Stimulated activated naive CD8-positive, alpha-beta T cell treated with anti-CD3 and anti-CD28 coated beads, Interleukin-15, Interleukin-2, amounts not matched to agents 100 U/mL and 50 U/mL, for 24 hours (primary cell): ENCODE measurements at regions not wholly inside any gene's neighbourhood (a gene's known extent, or its start where the extent isn't known, plus 50 kb on each side); places are given as distances from the start of the nearest gene placed in this dataset.

Experiments used
- ATAC-seq: fragments of 150-1000 bp; cut with Tn5 transposase; one replicate; pipeline ENCODE4 v1.10.0; 2021
- DNase-seq: peaks from one replicate; pipeline ENCODE4 v3.0.0; 2021

DNA sequence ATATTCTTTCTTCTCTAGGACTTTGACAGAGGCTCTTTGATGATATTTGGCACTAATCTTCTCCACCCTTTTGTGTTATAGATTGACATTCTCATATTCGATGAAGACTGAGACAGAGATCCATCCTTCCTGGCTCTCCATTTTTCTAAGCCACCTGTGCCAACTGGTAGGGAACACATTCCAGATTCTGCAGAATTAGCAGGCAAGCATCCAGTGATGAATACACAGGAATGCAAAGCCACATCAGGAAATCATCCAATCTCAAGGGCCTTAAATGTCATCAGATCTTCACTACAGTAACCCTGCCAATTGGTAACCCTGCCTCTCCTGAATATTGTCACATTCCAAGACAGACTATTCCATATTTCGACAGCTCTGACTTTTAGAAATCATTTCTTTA lies 718.4 kb upstream of the API5 start:
- no peak for ATAC-seq
- DNase-seq: no peak

DNA sequence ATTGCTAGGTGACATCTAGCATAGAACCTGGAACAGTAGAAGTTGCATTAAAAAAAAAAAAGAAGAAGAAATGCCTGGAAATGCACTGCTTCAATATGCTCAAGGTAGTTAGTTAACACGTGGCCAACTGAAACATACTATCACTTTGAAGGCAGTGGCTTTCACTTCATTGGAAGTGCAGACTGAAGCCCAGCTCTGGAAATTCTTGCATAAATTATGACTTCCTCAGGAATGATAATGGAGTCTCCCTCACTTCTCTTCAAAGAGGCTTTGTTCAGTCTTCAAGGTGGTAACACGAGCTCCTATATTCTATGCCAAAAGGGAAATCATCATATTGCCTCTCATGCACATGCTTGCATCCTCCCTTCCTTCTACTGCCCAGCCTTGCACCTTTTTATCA lies 715.9 kb upstream of the API5 start:
- ATAC-seq: no peak
- DNase-seq: no peak

DNA sequence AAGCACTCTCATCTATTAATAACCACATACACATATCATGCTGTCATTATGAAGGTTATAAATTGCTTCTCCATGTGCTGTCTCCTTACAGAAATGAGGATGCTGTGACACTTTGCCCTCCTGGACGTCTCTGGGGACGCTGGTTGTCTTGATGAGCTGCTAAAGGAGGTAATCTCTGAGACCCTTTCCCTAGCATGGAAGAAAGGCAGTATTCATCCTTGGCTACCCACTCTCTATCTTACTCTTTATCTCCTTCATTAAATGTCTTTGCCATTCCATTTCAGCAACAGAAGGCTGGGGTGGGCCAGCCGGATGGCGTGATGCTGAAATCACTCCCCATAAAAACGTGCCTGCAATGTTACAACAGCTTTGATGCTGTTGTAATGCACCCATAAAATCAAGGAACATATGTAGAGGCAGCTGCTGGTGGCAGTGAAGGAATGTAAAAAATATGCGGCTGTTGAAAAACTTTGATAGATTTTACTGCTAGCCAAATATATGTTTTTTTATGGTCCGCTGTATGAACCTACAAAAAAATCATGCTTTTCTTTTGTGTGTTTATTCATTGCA lies 715.1 kb upstream of the API5 start:
- DNase-seq (no peak), ATAC-seq (no peak)

DNA sequence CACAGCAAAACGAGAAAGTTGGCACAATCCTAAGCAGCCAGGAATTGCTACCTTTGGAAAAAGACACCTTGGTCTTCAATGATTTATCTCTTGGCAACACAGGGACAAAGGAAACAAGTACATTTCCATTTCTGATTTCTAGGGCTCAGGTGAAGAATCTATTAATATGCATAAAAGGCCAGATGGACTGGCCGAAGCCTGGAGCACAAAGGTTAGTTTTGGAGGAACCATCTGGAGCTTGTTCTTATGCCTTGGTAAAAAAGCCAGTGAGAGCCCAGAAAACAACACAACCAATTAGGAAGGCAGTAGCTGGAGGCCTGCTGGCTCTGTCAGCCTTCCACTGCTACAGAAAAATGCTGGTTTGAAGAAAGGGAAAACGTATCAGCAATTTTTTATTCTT lies 713.5 kb upstream of the API5 start:
- no peak for ATAC-seq
- DNase-seq: no peak

DNA sequence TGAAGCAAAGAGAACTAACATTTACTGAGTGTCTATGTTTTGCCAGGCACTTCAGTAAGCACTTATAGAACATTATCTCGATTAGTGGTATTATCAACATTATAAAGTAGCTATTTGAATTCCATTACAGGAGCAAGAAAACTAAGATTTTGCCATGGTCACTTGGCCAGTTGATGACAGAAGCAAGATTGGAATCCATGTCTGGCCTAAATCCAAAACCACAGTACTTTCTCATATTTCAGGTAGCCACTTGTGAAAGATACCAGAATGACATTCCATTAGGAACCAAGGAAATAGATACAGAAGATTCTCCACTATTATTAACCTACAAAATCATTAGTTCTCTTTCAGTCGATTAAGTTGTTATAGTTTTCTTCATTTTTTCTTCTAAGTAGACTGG lies 691.0 kb upstream of the API5 start:
- ATAC-seq: no peak
- no peak for DNase-seq

DNA sequence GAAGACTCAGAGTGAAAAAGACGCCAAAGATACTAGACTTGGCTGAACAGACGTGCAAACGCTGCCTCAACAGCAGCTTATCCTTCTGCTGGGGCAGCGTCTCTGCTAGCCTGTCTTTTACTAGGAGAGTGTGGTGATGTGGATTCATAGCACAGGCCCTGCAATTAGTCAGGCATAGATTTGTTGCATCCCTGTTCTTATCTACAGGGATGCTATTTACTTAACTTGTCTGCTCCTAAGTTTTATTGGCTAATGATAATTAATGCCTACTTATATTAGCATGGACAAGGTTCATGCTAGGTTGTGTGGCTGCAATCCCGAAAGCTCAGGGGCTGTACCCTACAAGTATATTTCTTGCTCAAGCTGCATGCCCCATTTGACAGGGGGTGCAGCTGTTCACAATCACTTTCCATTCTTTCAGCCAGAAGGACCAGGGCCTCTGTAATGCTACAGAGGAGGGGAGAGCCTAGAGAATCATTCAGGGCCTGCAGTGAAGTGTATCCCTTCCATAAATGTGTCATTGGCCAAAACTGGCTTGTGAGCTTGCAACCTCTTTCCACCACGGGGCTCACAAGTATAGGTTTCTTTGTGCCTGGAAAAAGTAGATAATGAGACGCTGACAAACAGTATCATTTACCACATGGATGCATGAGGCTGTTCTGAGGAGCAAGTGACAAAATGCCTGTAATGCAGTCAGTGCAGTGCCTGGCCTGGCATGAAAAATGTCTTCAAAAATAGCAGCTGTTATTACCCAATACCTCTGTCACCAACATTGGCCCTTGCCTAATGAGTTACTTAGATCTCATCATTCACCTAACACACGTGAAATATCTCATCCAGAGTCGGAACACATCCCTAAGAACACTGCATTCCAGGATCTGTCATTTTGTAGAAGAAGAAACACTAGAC lies 685.8 kb upstream of the API5 start:
- ATAC-seq (no peak), DNase-seq (no peak)

DNA sequence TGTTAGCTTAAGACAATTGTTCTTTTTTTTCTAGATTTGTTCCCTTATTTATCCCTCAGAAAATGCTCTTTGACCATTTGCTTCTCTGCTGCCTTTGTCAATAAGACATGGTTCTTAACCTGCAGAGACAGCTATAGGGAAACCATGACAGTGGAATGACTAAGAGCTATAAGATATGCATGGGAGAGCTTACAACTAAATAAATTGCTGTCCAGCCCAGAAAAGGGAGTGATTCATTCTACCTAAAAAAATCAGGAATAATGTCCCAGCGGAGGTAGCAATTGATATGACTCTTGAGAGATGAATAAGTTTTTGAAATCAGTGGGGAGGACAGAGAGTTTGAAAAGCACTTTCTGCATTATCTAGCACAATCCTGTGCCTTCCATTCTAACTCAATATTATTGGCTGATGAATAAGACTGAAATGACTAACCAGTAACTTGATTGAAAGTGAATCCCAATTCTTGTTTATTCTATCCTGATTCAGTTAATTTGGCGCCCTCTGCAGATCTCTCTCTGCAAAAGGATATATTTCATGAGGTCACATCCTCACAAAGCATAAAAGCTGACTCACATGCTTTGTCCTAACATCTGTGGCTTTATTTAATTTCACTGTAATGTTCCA lies 680.5 kb upstream of the API5 start:
- DNase-seq (no peak), ATAC-seq (no peak)

DNA sequence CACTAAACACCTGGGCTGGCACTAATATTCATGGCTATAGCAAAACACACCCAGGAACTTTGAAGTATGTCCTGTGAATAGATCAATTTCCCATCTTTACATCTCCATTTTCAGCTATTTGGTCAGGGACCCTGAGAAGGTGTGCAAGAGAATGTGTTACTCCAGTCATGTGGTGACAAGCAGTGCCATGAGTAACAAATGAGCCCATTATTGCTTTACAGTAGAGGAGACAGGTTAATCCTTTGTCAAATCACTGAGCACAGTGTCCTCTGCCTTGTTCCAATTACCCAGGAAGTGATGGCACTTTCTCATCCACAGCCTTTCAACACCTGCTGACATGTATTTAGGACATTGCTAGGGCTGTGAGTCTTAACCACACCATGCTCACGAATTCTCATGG lies 664.8 kb upstream of the API5 start:
- no peak for ATAC-seq
- DNase-seq: no peak

DNA sequence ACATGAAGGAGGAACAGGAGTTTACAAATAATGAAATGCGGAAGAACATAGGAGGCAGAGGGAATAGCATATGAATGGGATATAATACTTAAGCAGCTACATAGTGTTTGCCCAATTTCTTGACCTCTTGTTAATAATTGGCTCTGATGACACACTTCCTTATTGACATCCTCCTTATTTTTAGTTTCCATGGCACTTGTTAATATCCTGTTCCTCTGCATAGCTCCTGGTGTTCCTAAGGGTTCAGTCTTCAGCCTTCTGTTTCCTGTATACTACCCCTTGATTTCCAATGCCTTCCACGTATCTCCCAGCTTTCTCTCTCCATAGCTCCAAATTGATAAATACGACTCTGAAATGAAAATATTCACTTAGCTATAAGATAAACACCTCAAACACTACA lies 663.8 kb upstream of the API5 start:
- DNase-seq: no peak
- no peak for ATAC-seq

DNA sequence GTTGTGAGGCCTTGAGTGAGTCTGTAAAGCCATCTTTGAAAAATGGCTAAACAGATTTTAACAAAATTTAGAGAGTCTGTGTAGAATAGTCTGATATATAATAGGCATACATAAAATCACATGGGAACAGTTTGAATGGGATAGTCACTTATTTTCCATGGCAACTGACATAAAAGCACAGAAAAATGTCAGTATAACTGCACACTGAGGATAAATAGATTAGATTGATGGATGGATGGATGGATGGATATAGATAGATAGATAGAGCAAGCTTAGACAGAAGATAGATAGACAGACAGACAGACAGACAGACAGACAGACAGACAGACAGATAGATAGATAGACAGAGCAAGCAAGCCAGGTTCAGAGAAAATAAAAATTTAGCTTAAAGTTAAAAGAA lies 660.2 kb upstream of the API5 start:
- ATAC-seq: no peak
- DNase-seq: no peak

DNA sequence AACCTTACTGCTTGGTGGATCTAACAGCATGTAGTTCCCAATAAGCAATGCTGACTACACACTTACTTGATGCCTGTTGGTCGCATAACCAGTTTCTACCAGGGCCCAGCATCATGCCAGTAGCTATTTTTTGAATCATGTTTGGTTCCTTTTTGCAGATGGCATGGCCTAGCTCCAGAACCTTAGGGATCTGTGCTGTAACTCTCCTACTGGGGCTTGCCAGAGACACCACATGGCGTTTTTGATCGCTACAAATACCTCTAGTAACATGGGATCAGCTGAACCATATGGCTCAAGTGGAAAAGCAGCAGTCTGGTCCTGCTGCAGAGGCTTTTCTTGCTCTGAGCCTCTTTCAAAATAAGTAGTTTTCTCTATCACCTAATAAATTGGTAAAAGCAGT lies 654.6 kb upstream of the API5 start:
- ATAC-seq (no peak), DNase-seq (no peak)

DNA sequence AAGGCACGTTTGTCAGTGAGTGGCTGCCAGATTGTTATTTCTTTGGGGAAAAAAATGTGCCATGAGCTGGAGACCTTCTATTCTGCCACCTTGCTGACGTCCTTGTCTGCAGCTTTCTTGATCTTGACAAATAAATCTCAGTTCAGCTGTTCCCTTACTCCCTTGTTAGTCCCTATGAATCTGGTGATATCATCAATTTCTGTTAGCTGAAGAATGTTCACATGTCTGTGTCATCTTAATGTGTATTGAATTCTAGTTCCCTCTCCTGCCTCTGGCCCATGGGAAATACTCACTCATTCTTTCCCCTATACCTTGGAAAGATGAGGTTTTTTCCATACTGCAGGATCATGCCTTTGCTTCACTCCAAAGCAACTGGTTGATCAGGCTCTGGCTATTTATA lies 649.9 kb upstream of the API5 start:
- DNase-seq (no peak), ATAC-seq (no peak)

DNA sequence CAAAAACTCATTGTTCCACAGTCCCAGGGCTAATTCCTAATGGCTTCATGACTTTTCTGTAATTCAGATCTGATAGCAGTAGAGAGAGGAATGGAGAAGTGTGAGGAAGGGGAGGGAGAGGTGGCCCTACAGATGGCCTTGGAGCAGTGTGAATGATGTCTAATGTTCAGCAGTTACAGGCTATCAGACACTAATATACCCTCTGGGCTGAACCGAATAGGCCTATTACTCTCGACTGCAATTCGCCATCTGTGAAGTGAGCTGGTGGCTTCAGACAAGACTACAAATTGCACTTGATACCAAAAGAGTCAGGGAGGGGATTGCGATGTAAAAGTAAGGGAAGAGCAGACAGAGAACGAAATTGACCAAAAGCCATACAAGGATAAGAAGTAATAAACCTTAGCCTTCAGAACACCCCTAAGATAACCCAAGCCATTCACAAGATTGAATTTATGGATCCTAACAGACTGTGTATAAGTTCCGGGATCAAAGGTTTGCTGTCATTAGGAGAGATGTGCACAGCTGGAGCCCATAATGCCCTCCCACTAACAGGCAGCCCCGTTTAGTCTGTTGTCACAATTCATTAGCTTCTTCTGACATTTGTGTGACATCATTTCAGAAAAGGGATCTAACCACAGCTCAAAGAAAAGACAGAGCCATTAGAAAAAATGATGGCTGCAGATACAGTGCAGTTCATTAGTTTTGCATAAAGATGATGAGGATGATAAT lies 642.4 kb upstream of the API5 start:
- ATAC-seq (no peak), DNase-seq (no peak)

DNA sequence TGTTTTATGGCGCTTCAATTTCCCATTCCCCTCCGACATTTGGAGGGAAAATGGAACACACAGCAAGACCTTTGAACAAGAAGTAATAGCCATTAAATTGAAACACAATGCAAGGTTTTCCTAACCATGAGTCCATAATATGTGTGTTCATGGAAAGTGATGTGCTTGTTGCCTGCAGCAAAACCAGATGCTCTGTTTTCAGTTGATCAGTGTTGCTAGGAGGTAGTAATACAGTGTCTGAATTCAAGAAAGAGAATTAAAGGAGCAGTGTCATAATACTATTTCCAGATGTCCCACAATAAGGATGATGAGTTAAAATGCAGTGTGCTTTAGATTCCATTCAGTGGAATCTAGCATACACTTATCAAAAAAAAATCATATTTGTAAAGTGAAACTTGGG lies 637.4 kb upstream of the API5 start:
- ATAC-seq (no peak), DNase-seq (no peak)

DNA sequence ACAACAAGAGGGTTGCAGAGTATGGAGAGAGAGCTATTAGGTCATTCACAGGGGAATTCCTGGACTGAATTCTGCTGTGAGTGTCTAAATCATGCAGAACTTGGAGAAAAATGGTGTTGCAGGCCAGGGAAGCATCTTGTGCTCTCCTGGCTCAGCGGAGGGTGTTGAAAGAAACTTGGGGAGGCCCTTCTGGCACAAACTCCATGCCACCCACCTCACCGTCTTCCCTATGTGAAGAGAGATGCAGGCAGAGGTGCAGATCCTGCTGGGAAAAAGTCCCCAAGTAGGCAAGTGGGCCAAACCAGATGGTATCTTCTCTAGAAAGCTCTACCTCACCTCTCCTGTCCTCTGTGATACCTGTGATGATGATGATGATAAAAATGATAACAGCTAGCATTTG lies 604.3 kb upstream of the API5 start:
- DNase-seq (no peak), ATAC-seq (no peak)

DNA sequence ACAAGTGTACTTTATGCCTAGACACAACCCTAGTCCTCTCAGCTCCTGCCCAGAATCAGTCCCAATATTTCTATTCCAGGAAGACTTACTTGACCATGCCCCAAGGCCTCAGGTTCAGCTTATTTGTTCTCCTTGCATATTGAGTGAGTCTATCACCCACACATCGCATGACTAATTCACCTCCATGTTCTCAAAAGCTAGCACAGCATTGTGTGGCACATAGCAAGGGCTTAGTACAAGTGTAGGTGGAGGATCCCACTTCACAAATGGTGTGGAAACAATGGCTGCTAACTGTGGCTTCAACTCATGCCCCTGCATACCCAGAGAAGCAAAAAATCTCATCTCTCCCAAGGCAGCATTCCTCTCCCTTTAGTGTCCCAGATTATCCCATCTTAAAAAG lies 602.6 kb upstream of the API5 start:
- DNase-seq: no peak
- ATAC-seq: no peak

DNA sequence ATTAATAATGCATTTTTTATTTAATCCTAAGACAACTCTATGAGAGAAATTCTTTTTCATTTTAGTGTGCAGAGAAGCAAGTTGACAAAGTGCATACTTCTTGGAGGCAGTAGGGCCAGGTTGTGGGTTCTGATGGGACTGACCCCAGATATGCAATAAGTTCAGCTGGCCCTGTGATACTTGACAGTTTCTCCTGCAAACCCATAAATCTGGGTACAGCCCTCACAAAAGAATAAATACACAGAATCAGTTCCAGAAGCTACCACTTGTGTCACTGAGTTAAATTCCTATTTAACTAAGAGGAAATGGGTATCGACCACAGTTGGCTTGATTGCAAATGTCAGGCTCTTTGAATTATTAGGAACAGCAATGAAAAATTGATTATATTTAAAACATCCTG lies 598.5 kb upstream of the API5 start:
- ATAC-seq: no peak
- DNase-seq: no peak

DNA sequence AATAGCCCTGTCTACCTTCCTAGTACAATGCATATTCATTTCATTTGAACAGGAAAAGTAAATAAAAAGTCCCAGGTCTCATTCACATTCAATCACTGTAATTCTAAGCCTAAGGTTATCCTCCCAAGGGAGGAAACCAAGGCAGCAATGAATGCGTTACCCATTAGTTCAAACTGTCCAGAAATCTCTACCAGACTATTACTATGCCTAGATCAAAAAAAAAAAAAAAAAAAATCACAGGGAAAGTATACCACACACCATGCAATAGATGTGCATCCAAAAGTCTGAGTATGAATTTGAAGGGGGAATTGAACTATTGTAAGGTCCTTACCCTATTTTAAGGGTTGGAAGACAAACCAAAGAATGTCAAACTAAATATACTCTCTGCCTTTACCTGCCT lies 598.0 kb upstream of the API5 start:
- DNase-seq (no peak), ATAC-seq (no peak)

DNA sequence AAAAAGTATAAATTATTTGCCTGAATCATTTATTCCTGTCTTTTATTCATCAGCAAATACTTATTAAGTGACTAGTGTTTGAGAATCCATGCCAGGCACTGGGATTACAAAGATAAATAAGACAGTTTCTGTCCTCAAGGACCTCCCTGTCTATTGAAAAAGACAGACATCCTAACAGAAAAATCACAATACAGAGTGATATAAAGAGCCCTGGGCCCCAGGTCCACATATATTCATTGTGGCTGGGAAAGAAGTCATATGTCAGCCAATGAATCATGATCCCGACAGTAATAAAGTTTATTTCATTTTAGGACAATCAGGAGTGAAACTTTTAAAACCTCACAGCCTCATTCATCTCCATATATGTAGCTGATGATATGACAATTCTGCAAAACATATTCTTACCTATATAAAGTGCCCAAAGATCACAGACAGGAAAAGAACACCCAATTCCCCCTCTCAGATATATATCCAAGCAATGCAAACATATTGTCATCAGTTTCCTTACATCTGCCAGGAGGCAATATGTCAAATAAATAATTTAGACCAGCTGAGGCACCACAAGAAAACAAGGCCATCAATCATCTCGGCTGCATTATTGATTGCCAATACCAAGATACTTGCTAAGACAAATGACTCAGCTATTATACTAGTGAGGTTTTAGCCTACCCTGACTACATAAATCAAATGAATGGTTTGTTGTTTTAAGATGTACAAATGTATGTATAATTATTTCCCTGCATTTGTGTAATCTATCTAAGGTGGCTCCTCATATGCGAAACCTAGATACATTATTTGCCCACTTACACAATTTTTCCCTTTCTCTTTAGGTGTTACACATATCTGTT lies 590.9 kb upstream of the API5 start:
- DNase-seq (no peak), ATAC-seq (no peak)

DNA sequence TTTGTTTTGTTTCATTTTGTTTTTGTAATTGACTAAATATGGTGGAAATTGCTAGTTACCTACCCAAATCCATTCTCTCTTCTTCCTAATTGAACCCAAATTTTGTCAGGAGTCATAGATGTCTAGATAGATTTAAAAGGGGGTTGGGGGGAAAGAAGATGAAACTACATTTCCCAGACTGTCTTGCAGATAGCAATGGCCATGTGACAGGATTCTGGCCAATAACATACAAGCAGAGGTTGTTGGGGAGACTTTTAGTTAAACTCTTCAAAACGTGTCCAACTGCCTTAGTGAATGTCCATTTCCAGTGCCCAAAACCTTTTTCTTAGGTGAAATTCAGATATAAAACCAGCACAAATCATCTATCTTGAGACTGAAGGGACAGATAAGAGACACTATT lies 583.9 kb upstream of the API5 start:
- DNase-seq: no peak
- ATAC-seq: no peak

DNA sequence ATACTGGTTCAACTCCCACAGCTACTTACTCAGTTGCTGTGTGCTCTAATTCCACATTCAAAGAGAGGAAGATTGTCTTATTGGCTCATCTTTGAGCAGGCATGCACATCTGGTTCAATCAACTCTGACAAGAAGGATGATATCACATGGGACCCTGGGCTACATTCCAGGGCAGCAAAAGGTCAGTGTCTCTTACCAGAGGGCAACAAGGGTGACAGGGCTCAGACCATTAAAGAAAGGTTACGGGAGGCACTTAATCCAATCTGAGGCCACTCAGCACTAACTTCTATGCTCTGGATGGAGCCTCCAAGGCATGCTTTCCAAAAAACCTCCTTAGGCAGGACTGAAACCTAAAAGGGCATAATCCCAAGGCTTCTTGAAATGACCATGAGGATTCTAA lies 549.4 kb upstream of the API5 start:
- DNase-seq (no peak), ATAC-seq (no peak)

DNA sequence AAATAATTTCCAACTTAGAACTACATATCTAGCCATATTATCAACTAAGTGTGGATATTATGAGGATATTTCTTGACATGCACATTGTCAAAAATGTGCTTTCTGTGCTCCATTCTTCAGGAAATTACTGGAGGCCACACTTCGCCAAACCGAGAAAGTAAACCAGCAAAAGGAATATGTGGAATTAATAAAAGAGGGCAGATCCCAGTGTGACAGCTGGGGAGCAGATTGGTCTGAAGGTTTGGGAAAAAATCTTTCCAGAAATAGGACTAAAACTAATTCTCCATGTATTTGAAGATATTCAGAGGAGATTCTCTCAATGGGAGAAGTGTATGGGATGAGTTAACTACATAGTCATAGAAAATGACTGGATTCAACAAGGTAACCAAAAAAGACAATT lies 546.9 kb upstream of the API5 start:
- ATAC-seq: no peak

More for the DNA sequence above, 546.9 kb upstream of the API5 start:
- DNase-seq: no peak
